HT-29 (cell line): ENCODE measurements at regions not wholly inside any gene's neighbourhood (a gene's known extent, or its start where the extent isn't known, plus 50 kb on each side); places are given as distances from the start of the nearest gene placed in this dataset.
A peak's percentile ranks its signal among the peaks of the same experiment; 100 is the strongest.

Experiments used
- DNase-seq: peaks from one replicate; pipeline ENCODE4 v3.0.0-alpha.2; 2015; ENCODE audit warnings: low spot score

GRCh38 chr20:51335329-51335841, 207.1 kb downstream of the NFATC2 start:
- no peak for DNase-seq

- no peak for DNase-seq
These were observed 207.9 kb downstream of the NFATC2 start for GRCh38 chr20:51334609-51335008.

- DNase-seq = no peak
These were observed 208.5 kb downstream of the NFATC2 start for GRCh38 chr20:51333971-51334370.

- DNase-seq = no peak
These were observed 209.1 kb downstream of the NFATC2 start for GRCh38 chr20:51333446-51333845.

GRCh38 chr20:51331481-51331880, 211.0 kb downstream of the NFATC2 start:
- DNase-seq = no peak

GRCh38 chr20:51329845-51330244, 212.7 kb downstream of the NFATC2 start:
- DNase-seq = no peak

- DNase-seq = no peak
These were observed 215.2 kb downstream of the NFATC2 start for GRCh38 chr20:51327251-51327841.

GRCh38 chr20:51326201-51326819, 216.2 kb downstream of the NFATC2 start:
- DNase-seq = peak; percentile 91

GRCh38 chr20:51322164-51322707, 220.3 kb downstream of the NFATC2 start:
- no peak for DNase-seq

GRCh38 chr20:51321343-51322163, 221.0 kb downstream of the NFATC2 start:
- no peak for DNase-seq

GRCh38 chr20:51319522-51319921, 223.0 kb downstream of the NFATC2 start:
- no peak for DNase-seq

GRCh38 chr20:51318058-51318949, 224.2 kb downstream of the NFATC2 start:
- peak; percentile 70 for DNase-seq

GRCh38 chr20:51315390-51315789, 227.1 kb downstream of the NFATC2 start:
- no peak for DNase-seq

- no peak for DNase-seq
These were observed 229.1 kb downstream of the NFATC2 start for GRCh38 chr20:51313358-51313827.

GRCh38 chr20:51312480-51312783, 230.1 kb downstream of the NFATC2 start:
- DNase-seq = no peak

GRCh38 chr20:51311636-51312479, 230.7 kb downstream of the NFATC2 start:
- DNase-seq = peak; percentile 59

- no peak for DNase-seq
These were observed 232.3 kb downstream of the NFATC2 start for GRCh38 chr20:51310216-51310615.

GRCh38 chr20:51309128-51309527, 233.4 kb downstream of the NFATC2 start:
- no peak for DNase-seq

GRCh38 chr20:51306521-51307358, 235.8 kb downstream of the NFATC2 start:
- peak; percentile 89 for DNase-seq
